Ascending aorta (tissue), 2 donors: ENCODE measurements at regions not wholly inside any gene's neighbourhood (a gene's known extent, or its start where the extent isn't known, plus 50 kb on each side); places are given as distances from the start of the nearest gene placed in this dataset.

Source experiments
- DNase-seq, 2 donors: peaks; one replicate each; pipeline ENCODE4 v3.0.0-alpha.2; 2019; ENCODE audit warnings: low spot score in 2 of 2
- H3K27ac ChIP-seq, 2 donors: fragments of 200-600 bp; sonication (generic); one replicate each; pipeline ENCODE4 v1.5.1; 2016 to 2017; ENCODE audit warnings: mild to moderate bottlenecking in 1 of 2
- H3K27me3 ChIP-seq: fragments of 200-600 bp; sonication (generic); one replicate; pipeline ENCODE4 v1.5.1; 2017
- H3K36me3 ChIP-seq, 2 donors: fragments of 200-600 bp; sonication (generic); one replicate each; pipeline ENCODE4 v1.5.1; 2016
- H3K4me1 ChIP-seq, 2 donors: fragments of 200-600 bp; sonication (generic); one replicate each; pipeline ENCODE4 v1.5.1; 2016 to 2017; ENCODE audit warnings: mild to moderate bottlenecking in 1 of 2
- H3K4me3 ChIP-seq, 2 donors: fragments of 200-600 bp; sonication (generic); one replicate each; pipeline ENCODE4 v1.5.1; 2016 to 2017; ENCODE audit warnings: mild to moderate bottlenecking in 1 of 2
- H3K9me3 ChIP-seq, 2 donors: fragments of 200-600 bp; sonication (generic); one replicate each; pipeline ENCODE4 v1.5.1; 2016
- CTCF ChIP-seq, 3 experiments: fragments of 200-600 bp in 2 of 3; fragments of 450-650 bp in 1 of 3; sonication (generic) in 2 of 3; IDR thresholded peaks; one replicate each; pipeline ENCODE4 v1.5.1; 2016 to 2019; ENCODE audit warnings: antibody characterized with exemption in 3 of 3, mild to moderate bottlenecking in 1 of 3, moderate library complexity in 1 of 3
- intact Hi-C: fragments of 100-400 bp; cut with DNase I; formaldehyde crosslinking; loops from one replicate; pipeline ENCODE4 v1.15.1; 2023

- no peak for TF ChIP-seq CTCF (IDR thresholded peaks at IDR 0.05)
- intact Hi-C loops, result no loop called here
These were observed 179.0 kb downstream of the LPIN1 start for GRCh38 chr2:11925295-11926066.

DNA sequence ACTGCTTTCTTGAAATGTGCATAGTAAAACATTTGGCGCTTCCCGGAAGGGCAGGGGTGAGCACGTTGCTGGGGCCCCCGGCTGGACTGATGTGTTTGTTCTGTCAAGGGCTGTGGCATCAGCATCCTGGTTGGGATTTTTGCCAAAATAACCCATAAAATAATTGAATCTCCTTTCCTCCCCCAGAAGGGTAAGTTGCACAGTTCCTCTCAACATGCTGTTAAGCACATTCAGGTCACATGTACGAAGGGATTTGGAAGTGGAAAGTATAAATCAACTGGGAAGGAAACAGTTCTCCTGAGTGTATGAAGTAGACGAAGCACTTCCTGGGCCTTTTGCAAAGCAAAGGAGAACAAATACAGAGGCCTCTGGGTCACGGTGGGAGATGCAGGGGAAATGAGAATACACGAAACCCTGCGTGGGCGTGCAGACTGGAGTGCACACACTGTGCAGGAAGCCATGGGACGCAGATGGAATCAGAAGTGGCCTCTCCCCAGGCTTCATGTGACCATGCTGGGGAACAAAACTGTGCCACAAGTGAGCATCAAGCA lies 183.9 kb downstream of the LPIN1 start:
- intact Hi-C loops, result no loop called here
- DNase-seq, result no peak
- Histone ChIP-seq H3K4me1 (no peaks in the 10 kb centered on the region), H3K27ac (no peak overlapping the region), H3K36me3 (no peaks in the 10 kb centered on the region), H3K9me3 (no peaks in the 10 kb centered on the region), H3K4me3 (no peak overlapping the region), H3K27me3 (no peaks in the 10 kb centered on the region)
- no peak for TF ChIP-seq CTCF (IDR thresholded peaks at IDR 0.05)

More at GRCh38 chr2:11925295-11926066, 179.0 kb downstream of the LPIN1 start:
- Histone ChIP-seq H3K4me1 (no peaks in the 10 kb centered on the region), H3K4me3 (no peak overlapping the region), H3K9me3 (no peaks in the 10 kb centered on the region), H3K27me3 (no peaks in the 10 kb centered on the region), H3K27ac (no peak overlapping the region), H3K36me3 (no peaks in the 10 kb centered on the region)
- DNase-seq, result no peak

- Histone ChIP-seq H3K4me1 (no peaks in the 10 kb centered on the region), H3K4me3 (no peak overlapping the region), H3K36me3 (no peaks in the 10 kb centered on the region), H3K9me3 (no peaks in the 10 kb centered on the region), H3K27me3 (no peaks in the 10 kb centered on the region), H3K27ac (no peak overlapping the region)
- no peak for TF ChIP-seq CTCF (IDR thresholded peaks at IDR 0.05)
- no peak for DNase-seq
- intact Hi-C loops, result no loop called here
These were observed 185.6 kb downstream of the LPIN1 start for GRCh38 chr2:11932048-11932512.

- no peaks in the 10 kb centered on the region for H3K27me3 ChIP-seq
- no peaks in the 10 kb centered on the region for H3K36me3 ChIP-seq
- H3K27ac ChIP-seq, result no peak overlapping the region
- H3K4me1 ChIP-seq, result no peaks in the 10 kb centered on the region
- no peaks in the 10 kb centered on the region for H3K9me3 ChIP-seq
- DNase-seq, result no peak
- H3K4me3 ChIP-seq, result no peak overlapping the region
- intact Hi-C loops, result no loop called here
- TF ChIP-seq CTCF (IDR thresholded peaks at IDR 0.05), result no peak
These were observed 186.5 kb downstream of the LPIN1 start for GRCh38 chr2:11932962-11933361.

DNA sequence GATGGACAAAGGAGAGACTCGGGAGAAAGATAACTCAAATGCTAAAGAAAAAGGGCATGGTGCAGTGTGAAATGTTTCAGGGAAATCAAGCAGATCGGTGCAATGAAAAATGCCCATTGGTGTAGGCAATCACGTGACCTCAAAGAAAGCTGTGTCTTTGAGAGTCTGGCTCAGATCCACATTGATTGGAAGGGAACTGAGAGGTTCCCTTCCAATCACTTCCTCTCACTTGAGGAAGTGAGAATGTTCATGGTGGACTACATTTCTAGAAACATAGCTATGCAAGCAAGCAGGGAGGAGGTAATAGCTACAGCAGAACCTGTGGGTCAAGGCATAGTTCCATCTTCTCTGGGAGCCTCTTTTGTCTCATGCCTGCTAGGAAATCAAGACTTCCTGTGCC lies 187.4 kb downstream of the LPIN1 start:
- H3K36me3 ChIP-seq, result no peaks in the 10 kb centered on the region
- H3K4me1 ChIP-seq, result no peaks in the 10 kb centered on the region
- no peak for DNase-seq
- TF ChIP-seq CTCF (IDR thresholded peaks at IDR 0.05), result no peak
- no peaks in the 10 kb centered on the region for H3K9me3 ChIP-seq
- no peak overlapping the region for H3K4me3 ChIP-seq
- no peak overlapping the region for H3K27ac ChIP-seq
- intact Hi-C loops, result no loop called here
- H3K27me3 ChIP-seq, result no peaks in the 10 kb centered on the region
